Transverse colon (tissue), 4 donors: ENCODE measurements at regions not wholly inside any gene's neighbourhood (a gene's known extent, or its start where the extent isn't known, plus 50 kb on each side); places are given as distances from the start of the nearest gene placed in this dataset.

Source experiments
- DNase-seq: peaks from one replicate; pipeline ENCODE4 v3.0.0-alpha.2; 2019
- H3K27ac ChIP-seq, 4 donors: fragments of 200-600 bp; sonication (generic); 2 replicates each; pipeline ENCODE4 v1.5.1; 2016 to 2018; ENCODE audit warnings: inconsistent platforms in 4 of 4
- H3K27me3 ChIP-seq: fragments of 200-600 bp; sonication (generic); 2 replicates; pipeline ENCODE4 v1.5.1; 2017; ENCODE audit warnings: inconsistent platforms
- H3K36me3 ChIP-seq, 4 donors: fragments of 200-600 bp; sonication (generic); 2 replicates each; pipeline ENCODE4 v1.5.1; 2017 to 2019; ENCODE audit warnings: inconsistent platforms in 4 of 4
- H3K4me1 ChIP-seq, 4 donors: fragments of 200-600 bp; sonication (generic); 2 replicates each; pipeline ENCODE4 v1.5.1; 2017 to 2020; ENCODE audit warnings: inconsistent platforms in 4 of 4
- H3K4me3 ChIP-seq, 4 donors: fragments of 200-600 bp; sonication (generic); 1 replicate in 1 of 4; 2 replicates in 3 of 4; pipeline versions ENCODE4 v1.5.1 to v1.6.1; 2017 to 2019; ENCODE audit warnings: inconsistent platforms in 4 of 4
- H3K9me3 ChIP-seq, 2 donors: fragments of 200-600 bp; sonication (generic); 2 replicates each; pipeline ENCODE4 v1.5.1; 2017 to 2019; ENCODE audit warnings: inconsistent platforms in 2 of 2
- CTCF ChIP-seq, 5 experiments: fragments of 200-600 bp in 3 of 5; fragments of 450-650 bp in 2 of 5; sonication (generic) in 3 of 5; IDR thresholded peaks; 1 replicate in 2 of 5; 2 replicates in 3 of 5; pipeline ENCODE4 v1.5.1; 2016 to 2017; ENCODE audit warnings: antibody characterized with exemption in 5 of 5, inconsistent platforms in 3 of 5, mild to moderate bottlenecking in 2 of 5, moderate library complexity in 1 of 5
- EP300 ChIP-seq: sonication (generic); formaldehyde crosslinking; IDR thresholded peaks from one replicate; pipeline ENCODE4 v1.6.1; 2017; ENCODE audit warnings: antibody characterized with exemption, low read depth
- POLR2A ChIP-seq: fragments of 450-650 bp; IDR thresholded peaks from one replicate; pipeline ENCODE4 v1.6.1; 2016; ENCODE audit warnings: antibody characterized with exemption, mild to moderate bottlenecking, moderate library complexity
- POLR2AphosphoS5 ChIP-seq, 3 donors: sonication (generic); formaldehyde crosslinking; IDR thresholded peaks; one replicate each; pipeline ENCODE4 v1.6.1; 2016; ENCODE audit warnings: antibody characterized with exemption in 3 of 3
- WGBS, 2 donors: methylation state at CpG; one replicate each; pipeline ENCODE4 v1.1.5; 2018; ENCODE audit warnings: low coverage in 1 of 2; 5-methylcytosine and 5-hydroxymethylcytosine counted together
- in situ Hi-C, 4 donors: fragments of 200-750 bp; cut with MboI; loops; one replicate each; pipeline versions ENCODE4 v1.15.0 to v1.15.1; 2017; ENCODE audit warnings: low sequenced_read_pairs in 3 of 4, low pct_ligation_motif_present in 1 of 4, low pct_unique_long_range_greater_than_20kb in 1 of 4
- intact Hi-C: fragments of 100-400 bp; cut with DNase I; formaldehyde crosslinking; loops from one replicate; pipeline ENCODE4 v1.15.1; 2023; ENCODE audit warnings: low total_unique reads

- no peak overlapping the region for H3K4me3 ChIP-seq
- peaks cover 3 to 4% of the 10 kb centered on the region in 2 donors for H3K9me3 ChIP-seq
- no peak overlapping the region for H3K27ac ChIP-seq
- WGBS, 2 donors = 88% methylated on average over 1 of the region's 1 CpG; no CpG with 5 or more reads in 1 of the 2 donors
- intact Hi-C loops = no loop called here
- TF ChIP-seq CTCF (IDR thresholded peaks at IDR 0.05) = no peak
- TF ChIP-seq POLR2A = no peak
- no peak for TF ChIP-seq POLR2AphosphoS5 (IDR thresholded peaks at IDR 0.05)
- no peak for TF ChIP-seq EP300
- H3K27me3 ChIP-seq = no peaks in the 10 kb centered on the region
- no peak for DNase-seq
- in situ Hi-C loops = no loop called here
- no peaks in the 10 kb centered on the region for H3K36me3 ChIP-seq
- H3K4me1 ChIP-seq = no peaks in the 10 kb centered on the region
Measured at GRCh38 chr10:57026307-57026706, 665.2 kb upstream of the ZWINT start.

- in situ Hi-C loops = no loop called here
- DNase-seq = no peak
- Histone ChIP-seq H3K36me3 (no peaks in the 10 kb centered on the region), H3K4me1 (no peaks in the 10 kb centered on the region), H3K4me3 (no peak overlapping the region), H3K27me3 (no peaks in the 10 kb centered on the region), H3K9me3 (no peaks in the 10 kb centered on the region), H3K27ac (no peak overlapping the region)
- 40 to 50% methylated on average over 1 of the region's 1 CpG for WGBS, 2 donors
- intact Hi-C loops = no loop called here
- TF ChIP-seq CTCF (IDR thresholded peaks at IDR 0.05) = no peak
- no peak for TF ChIP-seq POLR2A
- TF ChIP-seq POLR2AphosphoS5 (IDR thresholded peaks at IDR 0.05) = no peak
- TF ChIP-seq EP300 = no peak
Measured at GRCh38 chr10:57023626-57024025, 662.6 kb upstream of the ZWINT start.

- intact Hi-C loops = no loop called here
- H3K27me3 ChIP-seq = no peaks in the 10 kb centered on the region
- H3K27ac ChIP-seq = no peak overlapping the region
- H3K4me3 ChIP-seq = no peak overlapping the region
- in situ Hi-C loops = no loop called here
- no peaks in the 10 kb centered on the region for H3K4me1 ChIP-seq
- WGBS, 2 donors = 58 to 63% methylated on average over 1 of the region's 1 CpG
- TF ChIP-seq POLR2AphosphoS5 (IDR thresholded peaks at IDR 0.05) (no peak), CTCF (IDR thresholded peaks at IDR 0.05) (no peak), POLR2A (no peak)
- H3K9me3 ChIP-seq = no peaks in the 10 kb centered on the region
- no peak for DNase-seq
- no peaks in the 10 kb centered on the region for H3K36me3 ChIP-seq
Measured at GRCh38 chr10:57018452-57018851, 657.4 kb upstream of the ZWINT start.

- TF ChIP-seq POLR2A (no peak), EP300 (no peak)
- Histone ChIP-seq H3K27me3 (no peaks in the 10 kb centered on the region), H3K27ac (no peak overlapping the region), H3K4me3 (no peak overlapping the region), H3K9me3 (no peaks in the 10 kb centered on the region), H3K36me3 (no peaks in the 10 kb centered on the region), H3K4me1 (no peaks in the 10 kb centered on the region)
- in situ Hi-C loops = no loop called here
- intact Hi-C loops = no loop called here
- DNase-seq = no peak
- WGBS, 2 donors = 61 to 66% methylated on average over 3 to 7 of the region's 7 CpGs
Measured at GRCh38 chr10:57017356-57018037, 656.4 kb upstream of the ZWINT start.
